Natural killer cell (primary cell): ENCODE measurements at regions not wholly inside any gene's neighbourhood (a gene's known extent, or its start where the extent isn't known, plus 50 kb on each side); places are given as distances from the start of the nearest gene placed in this dataset.

Experiments
- ATAC-seq, 3 donors: fragments of 150-1000 bp in 2 of 3; fragments of 200-7000 bp in 1 of 3; cut with Tn5 transposase; 1 replicate in 1 of 3; 2 replicates in 2 of 3; pipeline ENCODE4 v1.10.0; 2021; ENCODE audit warnings: mild to moderate bottlenecking in 2 of 3, moderate library complexity in 2 of 3
- DNase-seq, 2 donors: peaks; one replicate each; pipeline versions ENCODE4 v3.0.0 to v3.0.0-alpha.2; 2013 to 2021; ENCODE audit warnings: mixed read lengths in 1 of 2
- H3K27ac ChIP-seq: one replicate; pipeline ENCODE4 v1.5.1; 2013; ENCODE audit warnings: mild to moderate bottlenecking, low read length
- H3K27me3 ChIP-seq: one replicate; pipeline ENCODE4 v1.6.1; 2013; ENCODE audit warnings: low read length; ENCODE audit not compliant: control insufficient read depth, insufficient read depth
- H3K36me3 ChIP-seq: one replicate; pipeline ENCODE4 v1.6.1; 2013; ENCODE audit warnings: low read length; ENCODE audit not compliant: control insufficient read depth, insufficient read depth
- H3K4me1 ChIP-seq: one replicate; pipeline ENCODE4 v1.6.1; 2013; ENCODE audit warnings: low read length; ENCODE audit not compliant: control insufficient read depth, insufficient read depth
- H3K4me3 ChIP-seq: one replicate; pipeline ENCODE4 v1.5.1; 2013; ENCODE audit warnings: low read length
- H3K9me3 ChIP-seq: one replicate; pipeline ENCODE4 v1.6.1; 2013; ENCODE audit warnings: low read length; ENCODE audit not compliant: control insufficient read depth, insufficient read depth
- H3K27ac Mint-ChIP-seq, 2 donors: one replicate each; pipeline ENCODE4 v1.8.0; 2022; ENCODE audit warnings: mild to moderate bottlenecking in 2 of 2, mixed read lengths in 2 of 2, moderate library complexity in 1 of 2
- H3K27me3 Mint-ChIP-seq, 2 donors: one replicate each; pipeline ENCODE4 v1.8.0; 2022; ENCODE audit warnings: low read depth in 2 of 2, mixed read lengths in 2 of 2
- H3K36me3 Mint-ChIP-seq: one replicate; pipeline ENCODE4 v1.8.0; 2022; ENCODE audit warnings: mixed read lengths
- H3K4me1 Mint-ChIP-seq, 2 donors: one replicate each; pipeline ENCODE4 v1.8.0; 2022; ENCODE audit warnings: mixed read lengths in 2 of 2
- H3K4me3 Mint-ChIP-seq: one replicate; pipeline ENCODE4 v1.8.0; 2022; ENCODE audit warnings: mild to moderate bottlenecking, moderate library complexity, mixed read lengths
- H3K9me3 Mint-ChIP-seq, 2 donors: one replicate each; pipeline ENCODE4 v1.8.0; 2022; ENCODE audit warnings: mixed read lengths in 2 of 2
- CTCF ChIP-seq: fragments of 200-600 bp; IDR thresholded peaks from one replicate; pipeline ENCODE4 v1.8.0; 2022; ENCODE audit warnings: antibody characterized with exemption
- WGBS: methylation state at CpG from one replicate; pipeline ENCODE4 v1.1.7; 2013; ENCODE audit warnings: missing lambda C conversion rate; ENCODE audit not compliant: insufficient coverage; 5-methylcytosine and 5-hydroxymethylcytosine counted together
- intact Hi-C: fragments of 100-400 bp; cut with micrococcal nuclease; formaldehyde crosslinking; loops from one replicate; pipeline ENCODE4 v1.14.2; 2022

DNA sequence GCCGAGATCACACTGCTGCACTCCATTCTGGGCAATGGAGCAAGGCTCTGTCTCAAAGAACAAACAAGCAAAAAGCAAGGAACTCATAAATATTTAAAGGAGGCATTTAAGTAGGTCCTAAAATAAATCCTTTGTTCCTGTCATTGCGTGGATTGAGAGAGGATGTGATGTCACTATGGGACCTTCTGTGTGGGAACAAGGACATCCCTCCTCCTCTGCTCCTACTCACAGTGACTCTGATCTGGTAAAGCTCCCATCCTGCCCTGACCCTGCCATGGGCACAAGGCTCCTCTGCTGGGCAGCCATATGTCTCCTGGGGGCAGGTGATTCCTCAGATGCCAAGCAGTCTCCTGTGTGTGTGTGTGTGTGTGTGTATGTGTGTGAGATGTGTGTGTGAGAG lies 74.1 kb upstream of the PRSS58 start:
- H3K27me3 Mint-ChIP-seq: peaks cover 19 to 22% of the 10 kb centered on the region in 2 donors
- no peaks in the 10 kb centered on the region for H3K36me3 ChIP-seq
- WGBS: 100% methylated on average over 2 of the region's 2 CpGs
- H3K4me1 ChIP-seq: no peaks in the 10 kb centered on the region
- H3K9me3 Mint-ChIP-seq: no peaks in the 10 kb centered on the region
- H3K9me3 ChIP-seq: no peaks in the 10 kb centered on the region
- no peak overlapping the region for H3K27ac ChIP-seq
- TF ChIP-seq CTCF: no peak
- intact Hi-C loops: no loop called here
- H3K4me3 ChIP-seq: no peak overlapping the region
- DNase-seq (no peak), ATAC-seq (no peak)
- no peak overlapping the region for H3K27ac Mint-ChIP-seq
- no peak overlapping the region for H3K4me3 Mint-ChIP-seq
- no peaks in the 10 kb centered on the region for H3K36me3 Mint-ChIP-seq
- H3K4me1 Mint-ChIP-seq: no peaks in the 10 kb centered on the region
- H3K27me3 ChIP-seq: peaks cover 2% of the 10 kb centered on the region

GRCh38 chr7:142329062-142329790 lies 71.4 kb upstream of the PRSS58 start:
- Mint-ChIP-seq H3K4me1 (no peaks in the 10 kb centered on the region), H3K9me3 (no peaks in the 10 kb centered on the region), H3K27ac (no peak overlapping the region), H3K36me3 (no peaks in the 10 kb centered on the region), H3K4me3 (no peak overlapping the region), H3K27me3 (peaks cover 19 to 22% of the 10 kb centered on the region in 2 donors)
- no peaks in the 10 kb centered on the region for H3K36me3 ChIP-seq
- no peak overlapping the region for H3K27ac ChIP-seq
- H3K4me1 ChIP-seq: no peaks in the 10 kb centered on the region
- no peaks in the 10 kb centered on the region for H3K9me3 ChIP-seq
- 87% methylated on average over 5 of the region's 5 CpGs for WGBS
- intact Hi-C loops: no loop called here
- DNase-seq: no peak
- ATAC-seq: no peak
- no peak for TF ChIP-seq CTCF
- peaks cover 2% of the 10 kb centered on the region for H3K27me3 ChIP-seq
- H3K4me3 ChIP-seq: no peak overlapping the region

- H3K27me3 Mint-ChIP-seq: peaks cover 19 to 22% of the 10 kb centered on the region in 2 donors
- intact Hi-C loops: no loop called here
- Histone ChIP-seq H3K9me3 (no peaks in the 10 kb centered on the region), H3K4me1 (no peaks in the 10 kb centered on the region), H3K36me3 (no peaks in the 10 kb centered on the region), H3K27me3 (peaks cover 2% of the 10 kb centered on the region), H3K27ac (no peak overlapping the region), H3K4me3 (no peak overlapping the region)
- no peaks in the 10 kb centered on the region for H3K9me3 Mint-ChIP-seq
- WGBS: 64% methylated on average over 6 of the region's 6 CpGs
- TF ChIP-seq CTCF: no peak
- H3K27ac Mint-ChIP-seq: no peak overlapping the region
- no peak for ATAC-seq
- H3K36me3 Mint-ChIP-seq: no peaks in the 10 kb centered on the region
- H3K4me3 Mint-ChIP-seq: no peak overlapping the region
- DNase-seq: no peak
- H3K4me1 Mint-ChIP-seq: no peaks in the 10 kb centered on the region
Observed at GRCh38 chr7:142328551-142328950, 70.7 kb upstream of the PRSS58 start.
